ENCODE measurements at regions not wholly inside any gene's neighbourhood (a gene's known extent, or its start where the extent isn't known, plus 50 kb on each side); places are given as distances from the start of the nearest gene placed in this dataset.

DNA sequence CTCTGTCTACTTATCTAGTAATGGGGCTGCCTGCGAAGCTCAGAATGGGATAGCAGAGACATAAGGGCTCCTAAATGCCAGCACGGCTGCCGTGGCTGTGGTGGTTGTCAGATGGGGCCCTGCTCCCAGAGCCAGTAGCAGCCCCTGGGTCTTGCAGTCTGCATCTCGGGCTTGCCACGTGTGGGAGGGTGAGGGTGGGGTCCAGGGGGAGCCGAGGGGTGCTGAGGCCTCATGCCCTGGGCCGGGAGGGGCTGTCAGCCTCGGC is 88.8 kb upstream of the GSE1 start (continued):
- TF ChIP-seq MXI1 (IDR thresholded peaks at IDR 0.05; ENCODE audit: borderline replicate concordance, low read depth, low read length): peak; percentile 14; the same call in 1 of the 3 replicates
- TF ChIP-seq MTA1 (CRISPR knock-in tag; IDR thresholded peaks at IDR 0.05; ENCODE audit: borderline replicate concordance): no peak
- 0 out of 2 replicates have a peak, but pooled peaks have one; percentile 2 for TF ChIP-seq BRCA1 (CRISPR knock-in tag; IDR thresholded peaks at IDR 0.05)
- TF ChIP-seq, protein P1, sequence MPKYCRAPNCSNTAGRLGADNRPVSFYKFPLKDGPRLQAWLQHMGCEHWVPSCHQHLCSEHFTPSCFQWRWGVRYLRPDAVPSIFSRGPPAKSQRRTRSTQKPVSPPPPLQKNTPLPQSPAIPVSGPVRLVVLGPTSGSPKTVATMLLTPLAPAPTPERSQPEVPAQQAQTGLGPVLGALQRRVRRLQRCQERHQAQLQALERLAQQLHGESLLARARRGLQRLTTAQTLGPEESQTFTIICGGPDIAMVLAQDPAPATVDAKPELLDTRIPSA (CRISPR knock-in tag; IDR thresholded peaks at IDR 0.05; ENCODE audit: borderline replicate concordance): peak; percentile 38; the same call in 1 of the 2 replicates
- TF ChIP-seq ZNF652 (CRISPR knock-in tag; IDR thresholded peaks at IDR 0.05; ENCODE audit: borderline replicate concordance, low read depth): peak; percentile 27; the same call in 1 of the 2 replicates
- peak; percentile 79 for TF ChIP-seq ZC3H4 (CRISPR knock-in tag; IDR thresholded peaks at IDR 0.05; ENCODE audit: borderline replicate concordance)
- TF ChIP-seq MEIS1 (CRISPR knock-in tag; IDR thresholded peaks at IDR 0.05; ENCODE audit: borderline replicate concordance): 0 out of 2 replicates have a peak, but pooled peaks have one; percentile 47
- TF ChIP-seq POLR2G (IDR thresholded peaks at IDR 0.05; ENCODE audit: low read depth, low read length): peak; percentile 44
- TF ChIP-seq, protein P2, sequence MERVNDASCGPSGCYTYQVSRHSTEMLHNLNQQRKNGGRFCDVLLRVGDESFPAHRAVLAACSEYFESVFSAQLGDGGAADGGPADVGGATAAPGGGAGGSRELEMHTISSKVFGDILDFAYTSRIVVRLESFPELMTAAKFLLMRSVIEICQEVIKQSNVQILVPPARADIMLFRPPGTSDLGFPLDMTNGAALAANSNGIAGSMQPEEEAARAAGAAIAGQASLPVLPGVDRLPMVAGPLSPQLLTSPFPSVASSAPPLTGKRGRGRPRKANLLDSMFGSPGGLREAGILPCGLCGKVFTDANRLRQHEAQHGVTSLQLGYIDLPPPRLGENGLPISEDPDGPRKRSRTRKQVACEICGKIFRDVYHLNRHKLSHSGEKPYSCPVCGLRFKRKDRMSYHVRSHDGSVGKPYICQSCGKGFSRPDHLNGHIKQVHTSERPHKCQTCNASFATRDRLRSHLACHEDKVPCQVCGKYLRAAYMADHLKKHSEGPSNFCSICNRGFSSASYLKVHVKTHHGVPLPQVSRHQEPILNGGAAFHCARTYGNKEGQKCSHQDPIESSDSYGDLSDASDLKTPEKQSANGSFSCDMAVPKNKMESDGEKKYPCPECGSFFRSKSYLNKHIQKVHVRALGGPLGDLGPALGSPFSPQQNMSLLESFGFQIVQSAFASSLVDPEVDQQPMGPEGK (CRISPR knock-in tag; IDR thresholded peaks at IDR 0.05): peak; percentile 99
- TF ChIP-seq, protein P3, sequence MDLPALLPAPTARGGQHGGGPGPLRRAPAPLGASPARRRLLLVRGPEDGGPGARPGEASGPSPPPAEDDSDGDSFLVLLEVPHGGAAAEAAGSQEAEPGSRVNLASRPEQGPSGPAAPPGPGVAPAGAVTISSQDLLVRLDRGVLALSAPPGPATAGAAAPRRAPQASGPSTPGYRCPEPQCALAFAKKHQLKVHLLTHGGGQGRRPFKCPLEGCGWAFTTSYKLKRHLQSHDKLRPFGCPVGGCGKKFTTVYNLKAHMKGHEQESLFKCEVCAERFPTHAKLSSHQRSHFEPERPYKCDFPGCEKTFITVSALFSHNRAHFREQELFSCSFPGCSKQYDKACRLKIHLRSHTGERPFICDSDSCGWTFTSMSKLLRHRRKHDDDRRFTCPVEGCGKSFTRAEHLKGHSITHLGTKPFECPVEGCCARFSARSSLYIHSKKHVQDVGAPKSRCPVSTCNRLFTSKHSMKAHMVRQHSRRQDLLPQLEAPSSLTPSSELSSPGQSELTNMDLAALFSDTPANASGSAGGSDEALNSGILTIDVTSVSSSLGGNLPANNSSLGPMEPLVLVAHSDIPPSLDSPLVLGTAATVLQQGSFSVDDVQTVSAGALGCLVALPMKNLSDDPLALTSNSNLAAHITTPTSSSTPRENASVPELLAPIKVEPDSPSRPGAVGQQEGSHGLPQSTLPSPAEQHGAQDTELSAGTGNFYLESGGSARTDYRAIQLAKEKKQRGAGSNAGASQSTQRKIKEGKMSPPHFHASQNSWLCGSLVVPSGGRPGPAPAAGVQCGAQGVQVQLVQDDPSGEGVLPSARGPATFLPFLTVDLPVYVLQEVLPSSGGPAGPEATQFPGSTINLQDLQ (CRISPR knock-in tag; IDR thresholded peaks at IDR 0.05): 0 out of 2 replicates have a peak, but pooled peaks have one; percentile 11
- TF ChIP-seq, protein P4, sequence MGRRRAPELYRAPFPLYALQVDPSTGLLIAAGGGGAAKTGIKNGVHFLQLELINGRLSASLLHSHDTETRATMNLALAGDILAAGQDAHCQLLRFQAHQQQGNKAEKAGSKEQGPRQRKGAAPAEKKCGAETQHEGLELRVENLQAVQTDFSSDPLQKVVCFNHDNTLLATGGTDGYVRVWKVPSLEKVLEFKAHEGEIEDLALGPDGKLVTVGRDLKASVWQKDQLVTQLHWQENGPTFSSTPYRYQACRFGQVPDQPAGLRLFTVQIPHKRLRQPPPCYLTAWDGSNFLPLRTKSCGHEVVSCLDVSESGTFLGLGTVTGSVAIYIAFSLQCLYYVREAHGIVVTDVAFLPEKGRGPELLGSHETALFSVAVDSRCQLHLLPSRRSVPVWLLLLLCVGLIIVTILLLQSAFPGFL (CRISPR knock-in tag; IDR thresholded peaks at IDR 0.05): 0 out of 2 replicates have a peak, but pooled peaks have one; percentile 13
- peak; percentile 30; the same call in 1 of the 2 replicates for TF ChIP-seq ZSCAN20 (CRISPR knock-in tag; IDR thresholded peaks at IDR 0.05; ENCODE audit: borderline replicate concordance)
